ENCODE measurements at regions not wholly inside any gene's neighbourhood (a gene's known extent, or its start where the extent isn't known, plus 50 kb on each side); places are given as distances from the start of the nearest gene placed in this dataset.

DNA sequence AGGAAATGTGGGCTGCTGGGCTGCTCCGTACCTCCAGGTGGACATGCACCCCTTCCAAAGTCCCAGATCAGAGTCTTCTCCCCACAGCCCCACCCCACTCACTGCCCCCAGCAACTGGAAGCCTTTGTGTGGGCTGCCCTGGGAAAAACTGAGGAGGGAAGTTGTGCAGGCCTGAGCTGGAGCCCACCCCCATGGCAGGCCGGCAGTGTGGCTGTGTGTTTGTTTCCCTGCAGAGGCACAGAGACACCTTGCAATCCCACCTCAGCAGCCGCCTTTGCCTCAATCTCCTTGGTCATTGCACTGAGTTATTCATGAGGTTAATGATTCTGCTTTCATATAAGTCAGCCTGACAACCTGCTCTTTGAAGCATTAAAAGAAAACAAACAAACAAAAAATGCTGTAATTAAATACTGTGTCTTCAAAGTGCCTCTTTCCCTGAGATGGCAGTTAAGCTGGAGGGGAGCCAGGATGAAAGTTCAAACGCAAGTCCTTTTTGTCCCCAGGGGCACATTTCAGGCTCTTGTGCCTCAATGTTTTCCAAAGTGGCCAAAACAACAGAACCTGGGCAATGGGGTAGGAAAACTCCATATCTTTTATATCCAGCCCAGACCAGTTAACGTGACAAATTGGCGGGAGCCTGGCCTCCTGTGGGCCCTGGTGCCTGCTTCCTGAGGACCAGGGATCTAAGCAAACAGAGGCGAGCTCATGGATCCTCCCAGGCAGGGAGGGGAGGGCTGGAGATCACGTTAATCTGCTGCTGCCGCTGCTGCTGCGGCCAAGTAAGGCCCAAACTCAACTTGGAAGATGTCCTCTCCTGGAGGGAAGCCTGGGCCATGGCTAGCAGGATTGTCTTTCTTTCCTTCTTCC, 51.9 kb upstream of the TSPAN11 start:
- DNase-seq (peak; percentile 53 to 84 (median 66)), FAIRE-seq (no peak)
- Histone ChIP-seq H3K9me3 (ENCODE audit: control insufficient read depth in 2 of 3, insufficient read depth in 1 of 3, low read length in 3 of 3) (no peaks in the 10 kb centered on the region), H3K27ac (ENCODE audit: low read depth in 2 of 2, low read length in 2 of 2) (no peak overlapping the region), H3K4me1 (ENCODE audit: control insufficient read depth in 2 of 3, insufficient read depth in 2 of 3, low read depth in 1 of 3, low read length in 3 of 3) (no peaks in the 10 kb centered on the region), H3K4me3 (ENCODE audit: low read length in 3 of 3) (no peak overlapping the region), H3K9ac (ENCODE audit: low read length in 3 of 3) (no peak overlapping the region), H3K36me3 (ENCODE audit: control insufficient read depth in 2 of 3, insufficient read depth in 3 of 3, low read length in 3 of 3) (no peaks in the 10 kb centered on the region), H3K27me3 (ENCODE audit: control insufficient read depth, insufficient read depth, low read length) (no peaks in the 10 kb centered on the region)
- intact Hi-C loops (cut with DNase I) = no loop called here
- TF ChIP-seq, protein P1, sequence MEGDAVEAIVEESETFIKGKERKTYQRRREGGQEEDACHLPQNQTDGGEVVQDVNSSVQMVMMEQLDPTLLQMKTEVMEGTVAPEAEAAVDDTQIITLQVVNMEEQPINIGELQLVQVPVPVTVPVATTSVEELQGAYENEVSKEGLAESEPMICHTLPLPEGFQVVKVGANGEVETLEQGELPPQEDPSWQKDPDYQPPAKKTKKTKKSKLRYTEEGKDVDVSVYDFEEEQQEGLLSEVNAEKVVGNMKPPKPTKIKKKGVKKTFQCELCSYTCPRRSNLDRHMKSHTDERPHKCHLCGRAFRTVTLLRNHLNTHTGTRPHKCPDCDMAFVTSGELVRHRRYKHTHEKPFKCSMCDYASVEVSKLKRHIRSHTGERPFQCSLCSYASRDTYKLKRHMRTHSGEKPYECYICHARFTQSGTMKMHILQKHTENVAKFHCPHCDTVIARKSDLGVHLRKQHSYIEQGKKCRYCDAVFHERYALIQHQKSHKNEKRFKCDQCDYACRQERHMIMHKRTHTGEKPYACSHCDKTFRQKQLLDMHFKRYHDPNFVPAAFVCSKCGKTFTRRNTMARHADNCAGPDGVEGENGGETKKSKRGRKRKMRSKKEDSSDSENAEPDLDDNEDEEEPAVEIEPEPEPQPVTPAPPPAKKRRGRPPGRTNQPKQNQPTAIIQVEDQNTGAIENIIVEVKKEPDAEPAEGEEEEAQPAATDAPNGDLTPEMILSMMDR (IDR thresholded peaks at IDR 0.05; ENCODE audit: borderline replicate concordance, extremely low read depth, insufficient read depth) = no peak

- Histone ChIP-seq H3K4me1 (ENCODE audit: control insufficient read depth in 2 of 3, insufficient read depth in 2 of 3, low read depth in 1 of 3, low read length in 3 of 3) (no peaks in the 10 kb centered on the region), H3K4me3 (ENCODE audit: low read length in 3 of 3) (no peak overlapping the region), H3K27me3 (ENCODE audit: control insufficient read depth, insufficient read depth, low read length) (no peaks in the 10 kb centered on the region), H3K27ac (ENCODE audit: low read depth in 2 of 2, low read length in 2 of 2) (no peak overlapping the region), H3K9ac (ENCODE audit: low read length in 3 of 3) (no peak overlapping the region), H3K9me3 (ENCODE audit: control insufficient read depth in 2 of 3, insufficient read depth in 1 of 3, low read length in 3 of 3) (peaks cover 0 to 3% (median 0%) of the 10 kb centered on the region in 3 donors), H3K36me3 (ENCODE audit: control insufficient read depth in 2 of 3, insufficient read depth in 3 of 3, low read length in 3 of 3) (no peaks in the 10 kb centered on the region)
- DNase-seq = no peak
- TF ChIP-seq, protein P1 (IDR thresholded peaks at IDR 0.05; ENCODE audit: borderline replicate concordance, extremely low read depth, insufficient read depth) = no peak
- no peak for FAIRE-seq
- intact Hi-C loops (cut with DNase I) = no loop called here
Observed at GRCh38 chr12:30870491-30871265, 55.9 kb upstream of the TSPAN11 start.

GRCh38 chr12:30867415-30867814, 59.1 kb upstream of the TSPAN11 start:
- no peak for DNase-seq
- FAIRE-seq = no peak
- Histone ChIP-seq H3K9me3 (ENCODE audit: control insufficient read depth in 2 of 3, insufficient read depth in 1 of 3, low read length in 3 of 3) (peaks cover 0 to 3% (median 0%) of the 10 kb centered on the region in 3 donors), H3K27me3 (ENCODE audit: control insufficient read depth, insufficient read depth, low read length) (no peaks in the 10 kb centered on the region), H3K36me3 (ENCODE audit: control insufficient read depth in 2 of 3, insufficient read depth in 3 of 3, low read length in 3 of 3) (no peaks in the 10 kb centered on the region), H3K4me1 (ENCODE audit: control insufficient read depth in 2 of 3, insufficient read depth in 2 of 3, low read depth in 1 of 3, low read length in 3 of 3) (no peaks in the 10 kb centered on the region), H3K27ac (ENCODE audit: low read depth in 2 of 2, low read length in 2 of 2) (no peak overlapping the region), H3K4me3 (ENCODE audit: low read length in 3 of 3) (no peak overlapping the region), H3K9ac (ENCODE audit: low read length in 3 of 3) (no peak overlapping the region)
- intact Hi-C loops (cut with DNase I) = no loop called here
- TF ChIP-seq, protein P1 (IDR thresholded peaks at IDR 0.05; ENCODE audit: borderline replicate concordance, extremely low read depth, insufficient read depth) = no peak

All from kidney (tissue), 13 donors.